NCI-H446 (cell line): ENCODE measurements at regions not wholly inside any gene's neighbourhood (a gene's known extent, or its start where the extent isn't known, plus 50 kb on each side); places are given as distances from the start of the nearest gene placed in this dataset.

ENCODE experiments used
- DNase-seq, 2 experiments: peaks; one replicate each; lab custom pipeline; 2025; lab: John Stamatoyannopoulos, UW

DNA sequence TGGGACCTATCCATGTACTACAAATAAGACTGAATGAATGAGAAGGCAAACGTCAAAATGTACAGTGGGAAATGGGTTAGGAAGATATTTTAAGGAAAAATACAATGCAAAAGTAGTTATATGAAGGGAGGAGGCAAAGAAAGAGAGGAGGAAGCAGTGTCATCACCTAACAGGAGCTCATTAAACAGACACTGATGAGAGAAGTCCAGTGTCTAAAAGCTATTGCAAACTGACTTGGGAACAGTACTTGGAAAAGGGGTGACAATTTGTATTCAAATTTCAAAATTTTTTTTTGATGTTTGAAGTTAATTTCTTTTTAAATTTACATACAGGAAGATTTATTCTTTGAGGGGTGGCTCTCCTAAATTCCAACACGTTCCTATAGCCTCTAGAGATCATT is 143.5 kb upstream of the NOX3 start:
- no peak for DNase-seq

DNA sequence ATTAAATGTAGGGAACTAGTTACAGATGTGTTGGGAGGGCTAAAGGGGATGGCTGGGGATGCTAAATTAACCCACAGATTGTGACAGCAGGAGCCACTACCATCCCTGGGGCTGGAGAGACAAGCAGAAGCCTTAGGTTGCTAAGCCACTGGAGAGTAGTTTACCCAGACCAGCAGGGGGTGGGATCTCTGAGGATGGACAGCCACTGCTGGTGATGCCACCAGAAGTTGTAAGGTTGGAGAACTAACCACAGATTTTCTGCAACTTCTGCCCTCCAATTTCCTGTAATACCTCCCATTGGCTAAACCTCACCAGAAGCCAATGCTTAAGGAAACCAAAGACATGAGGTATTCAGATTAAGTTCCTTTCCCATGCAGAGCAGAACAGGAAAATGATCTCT is 139.6 kb upstream of the NOX3 start:
- DNase-seq = no peak

DNA sequence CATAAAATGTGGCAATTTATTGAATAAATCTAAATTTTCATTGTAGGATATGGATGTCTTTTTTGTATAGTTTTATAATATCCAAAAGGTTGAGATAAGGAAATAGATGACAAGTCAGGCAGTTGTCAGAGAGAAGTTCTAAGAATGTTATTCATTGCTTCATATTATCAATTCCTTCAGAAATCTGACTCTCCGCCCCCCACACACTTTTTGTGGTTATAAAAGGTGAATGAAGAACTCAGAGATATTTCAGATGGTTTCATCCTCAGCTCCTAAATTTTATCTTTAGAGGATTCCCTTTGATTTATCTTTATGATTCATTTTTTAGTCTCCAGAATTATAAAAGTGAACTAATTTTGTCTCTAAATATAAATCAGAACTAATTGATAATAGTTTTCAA is 136.1 kb upstream of the NOX3 start:
- no peak for DNase-seq

DNA sequence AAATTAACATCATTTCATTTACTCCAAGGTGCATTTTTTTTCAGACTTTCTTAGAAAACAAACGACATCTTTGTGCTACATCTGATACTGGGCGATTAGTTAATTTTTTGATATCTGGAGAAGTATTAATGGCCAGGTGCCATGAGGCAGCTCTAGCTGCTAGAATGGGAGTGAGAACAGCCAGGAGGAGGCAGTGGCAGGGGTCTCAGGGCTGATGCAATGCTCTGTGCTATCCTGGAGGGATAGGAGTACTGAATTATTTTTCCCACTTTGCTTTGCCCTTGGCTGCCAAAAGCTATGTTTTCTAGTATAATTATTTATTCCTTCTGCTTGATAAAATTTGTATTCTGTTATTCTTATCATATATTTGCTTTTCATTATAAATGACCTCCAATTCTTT is 133.6 kb upstream of the NOX3 start:
- DNase-seq = no peak

DNA sequence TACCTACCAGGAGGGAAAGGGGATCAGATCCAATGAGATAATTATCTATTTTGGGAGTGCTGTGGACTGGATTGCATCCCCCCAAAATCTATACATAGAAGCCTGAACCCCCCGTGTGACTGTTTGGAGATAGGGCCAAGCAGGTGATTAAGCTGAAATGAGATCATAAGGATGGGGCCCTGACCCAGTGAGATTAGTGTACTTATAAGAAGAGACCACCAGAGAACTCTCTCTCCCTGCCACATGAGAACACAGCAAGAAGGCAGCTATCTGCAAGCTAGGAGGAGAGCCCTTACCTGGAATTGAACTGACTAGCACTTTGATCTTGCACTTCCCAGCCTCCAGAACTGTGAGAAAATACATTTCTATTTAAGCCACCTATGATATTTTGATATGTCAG is 132.2 kb upstream of the NOX3 start:
- DNase-seq = no peak

- DNase-seq = no peak
Observed at GRCh38 chr6:155586090-155586489, 130.5 kb upstream of the NOX3 start.

DNA sequence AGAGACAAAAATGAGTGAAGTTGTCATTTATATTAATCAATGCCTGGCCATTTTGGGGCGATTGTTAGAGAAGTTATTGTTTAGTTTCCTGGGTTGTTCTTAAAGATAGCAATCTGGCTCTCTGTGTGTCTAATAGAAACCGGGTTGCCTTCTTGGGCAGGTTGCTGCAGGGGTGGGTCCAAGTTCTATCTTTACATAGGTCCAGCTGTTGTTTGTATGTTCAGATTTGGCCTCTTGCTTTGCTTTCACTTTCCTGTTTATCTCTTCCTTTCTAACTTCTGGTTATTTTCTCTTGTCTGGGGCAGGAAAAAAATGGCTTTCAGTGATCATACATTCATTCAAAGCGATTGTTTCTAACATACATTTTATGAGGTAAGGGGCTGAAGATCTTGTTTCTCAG is 128.4 kb upstream of the NOX3 start:
- no peak for DNase-seq

DNA sequence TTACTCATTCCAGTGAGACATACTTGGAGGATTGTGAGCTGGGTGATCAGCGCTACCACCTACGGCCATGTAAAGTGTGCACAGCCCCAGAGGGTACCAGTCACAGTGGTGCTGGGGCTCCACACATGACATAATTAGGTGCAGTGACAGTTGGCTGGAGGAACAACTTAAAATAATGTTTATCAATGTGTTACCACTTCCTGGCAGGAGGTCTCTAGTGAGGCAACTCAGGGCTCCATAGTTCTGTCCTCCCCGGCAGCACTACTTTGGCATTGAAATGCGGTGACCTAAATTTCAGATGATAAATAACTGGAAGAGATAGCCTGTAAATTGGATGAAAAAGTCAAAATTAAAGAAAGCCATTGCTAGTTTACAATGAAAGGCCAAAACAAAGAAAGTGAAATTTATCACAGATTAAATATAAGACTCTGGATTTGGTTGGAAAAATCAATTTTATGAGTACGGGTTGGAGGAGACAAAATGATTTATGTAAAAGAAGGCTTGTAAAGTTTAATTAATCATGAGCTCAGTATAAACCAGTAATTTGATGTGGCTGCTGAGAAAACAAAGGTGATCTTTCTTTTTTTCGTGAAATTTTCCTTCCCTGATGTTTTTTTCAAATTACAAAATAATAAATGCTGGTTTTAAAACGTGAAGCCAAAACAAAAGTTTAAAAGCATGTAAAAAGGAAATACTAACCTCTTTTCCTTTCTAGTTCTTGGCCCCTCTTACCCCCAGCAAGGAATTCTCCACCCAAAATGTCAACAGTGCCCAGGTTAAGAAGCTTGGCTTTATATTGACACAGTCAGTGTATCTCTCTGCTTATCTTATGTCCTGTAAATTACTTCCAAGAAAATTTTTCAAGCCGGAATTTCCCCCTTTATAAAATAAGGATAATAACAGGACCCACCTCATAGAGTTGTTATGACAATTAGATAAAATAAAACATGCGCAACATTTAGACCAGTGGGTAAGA is 126.7 kb upstream of the NOX3 start:
- no peak for DNase-seq

GRCh38 chr6:155580904-155581303 is 125.3 kb upstream of the NOX3 start:
- DNase-seq = peak in 1 of 2 experiments; percentile 3

DNA sequence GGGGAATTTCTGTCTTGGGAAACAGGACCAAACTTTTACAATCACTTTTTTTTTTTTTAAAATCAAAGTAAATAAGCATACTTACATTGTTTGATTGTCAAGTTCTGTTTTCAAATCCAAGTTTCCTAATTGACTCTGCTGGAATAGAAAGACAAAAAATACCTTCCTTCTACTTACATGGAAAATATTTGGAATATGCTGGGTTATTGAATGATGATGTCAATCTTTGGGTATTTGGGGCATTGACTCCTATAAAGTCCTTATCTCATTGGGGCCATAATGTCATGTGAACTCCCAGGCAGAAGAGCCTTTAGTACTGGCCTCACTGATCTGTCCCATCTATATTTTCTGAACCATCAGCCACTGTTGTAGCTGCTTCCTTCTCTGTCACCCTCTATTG is 122.6 kb upstream of the NOX3 start:
- DNase-seq = no peak

DNA sequence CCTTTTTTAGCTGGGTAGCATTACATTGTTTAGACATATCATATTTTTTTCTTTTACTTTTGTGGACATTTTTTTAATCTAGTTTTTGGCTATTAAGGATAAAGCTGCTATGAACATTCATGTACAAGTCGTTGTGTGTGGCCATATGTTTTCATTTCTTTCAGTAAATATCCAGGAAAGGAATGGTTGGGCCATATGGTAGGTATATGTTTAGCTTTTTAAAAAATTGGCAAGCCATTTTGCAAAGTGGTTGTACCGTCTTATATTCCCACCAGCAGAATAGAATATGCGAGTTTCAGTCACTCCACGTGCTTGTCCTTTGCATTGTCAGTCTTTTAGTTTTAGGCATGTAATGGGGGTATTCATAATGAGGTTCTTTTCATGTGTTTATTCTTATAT is 106.3 kb upstream of the NOX3 start:
- DNase-seq = no peak

DNA sequence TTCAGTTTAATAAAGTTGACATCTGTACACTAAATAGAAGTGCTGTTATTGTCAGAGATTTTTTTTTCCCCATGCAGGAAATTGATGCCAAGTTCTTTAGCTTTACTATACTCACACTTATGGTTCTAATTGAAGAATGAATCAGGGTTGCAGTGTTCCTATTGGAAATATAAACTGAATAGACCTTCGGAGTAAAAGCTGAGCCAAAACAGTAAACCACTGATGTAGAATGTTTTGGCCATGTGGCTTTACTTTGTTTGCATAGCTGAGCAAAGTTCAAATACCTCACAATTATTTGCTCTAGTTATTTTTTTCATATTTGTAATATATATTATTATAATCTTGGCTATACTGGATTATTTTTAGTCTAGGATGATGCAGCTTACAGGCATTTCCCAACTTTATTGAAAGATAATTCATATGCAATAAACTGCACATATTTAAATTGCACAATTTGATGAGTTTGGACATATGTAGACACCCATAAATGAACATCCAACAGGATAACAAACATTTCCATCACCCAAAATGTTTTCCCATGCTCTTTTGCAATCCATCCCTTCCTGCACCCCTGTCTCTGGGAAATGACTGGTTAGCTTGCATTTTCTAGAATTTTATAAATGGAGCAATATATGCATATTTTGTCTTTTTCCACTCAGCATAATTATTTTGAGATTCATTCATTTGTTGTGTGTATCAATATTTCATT is 105.8 kb upstream of the NOX3 start:
- DNase-seq = peak; percentile 10 to 56

DNA sequence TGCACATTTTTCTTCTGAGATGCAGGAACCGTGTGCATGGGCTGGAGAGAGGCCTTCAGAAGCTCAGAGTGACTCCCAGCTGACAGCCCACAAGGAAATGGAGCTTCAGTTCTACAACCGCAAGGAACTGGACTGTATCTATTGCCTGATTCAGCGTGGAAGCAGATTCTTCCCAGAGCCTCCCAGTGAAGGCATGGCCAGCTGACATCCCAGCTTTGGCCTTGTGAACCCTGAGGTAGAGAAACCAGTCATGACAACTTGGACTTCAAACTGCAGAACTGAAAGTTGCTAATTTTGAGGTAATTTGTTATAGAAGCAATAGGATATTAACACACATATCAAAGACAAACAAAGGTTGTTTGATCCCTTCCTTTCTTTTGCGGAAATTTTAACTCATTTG is 94.3 kb upstream of the NOX3 start:
- no peak for DNase-seq

DNA sequence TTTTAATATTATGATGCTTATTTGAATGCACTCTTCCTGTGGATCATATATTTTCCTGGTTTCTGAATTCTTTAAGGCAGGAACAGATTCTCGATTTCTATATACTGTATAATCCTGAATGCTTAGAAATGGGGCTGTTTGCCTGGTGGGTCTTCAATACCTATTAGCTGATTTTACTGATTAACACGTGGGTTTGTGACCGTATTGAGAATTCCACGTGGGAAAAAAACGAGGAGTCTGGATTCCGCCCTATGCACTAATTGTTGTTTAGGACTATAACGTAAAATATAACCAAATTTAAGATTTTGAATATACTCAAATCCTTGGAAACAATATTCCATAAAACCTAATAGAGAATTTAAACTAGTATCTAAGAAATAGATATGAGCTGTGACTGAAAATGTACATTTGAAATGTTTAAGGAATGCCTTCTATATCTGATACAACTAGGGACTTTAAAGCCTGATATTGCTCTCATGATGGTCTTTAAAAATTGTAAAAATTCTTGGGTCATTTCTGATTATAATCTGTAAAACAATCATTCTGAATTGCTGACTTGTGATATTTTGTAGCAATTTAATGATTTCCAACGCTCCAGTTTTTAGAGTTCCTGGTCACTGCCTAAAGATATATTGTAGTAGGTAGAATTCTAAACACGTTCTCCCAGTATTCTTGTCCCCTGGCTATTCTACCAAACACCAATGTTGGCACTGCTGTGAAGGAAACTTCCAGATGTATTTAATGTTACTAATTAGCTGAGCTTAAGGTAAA is 93.6 kb upstream of the NOX3 start:
- DNase-seq = no peak

- DNase-seq = no peak
Observed at GRCh38 chr6:155548576-155548975, 92.9 kb upstream of the NOX3 start.

DNA sequence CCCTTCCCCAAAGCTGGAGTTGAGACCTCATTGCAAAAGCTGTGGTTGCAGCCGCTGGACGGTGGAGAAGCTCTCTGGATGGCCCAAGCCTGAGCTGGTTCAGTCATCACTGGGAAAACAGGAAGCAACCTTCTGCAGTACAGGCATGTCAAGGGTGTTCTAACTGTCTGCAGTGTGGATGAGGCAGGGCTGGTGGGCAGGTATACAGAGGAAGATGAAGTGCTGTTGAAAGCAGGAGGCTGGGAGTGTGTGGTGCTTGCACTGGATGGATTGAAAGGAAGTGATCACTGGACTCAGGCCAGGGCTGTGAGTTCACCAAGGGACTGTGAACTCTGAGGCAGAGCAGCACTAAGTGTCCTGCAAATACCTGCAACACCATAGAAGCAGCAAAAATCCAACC is 89.0 kb upstream of the NOX3 start:
- no peak for DNase-seq

DNA sequence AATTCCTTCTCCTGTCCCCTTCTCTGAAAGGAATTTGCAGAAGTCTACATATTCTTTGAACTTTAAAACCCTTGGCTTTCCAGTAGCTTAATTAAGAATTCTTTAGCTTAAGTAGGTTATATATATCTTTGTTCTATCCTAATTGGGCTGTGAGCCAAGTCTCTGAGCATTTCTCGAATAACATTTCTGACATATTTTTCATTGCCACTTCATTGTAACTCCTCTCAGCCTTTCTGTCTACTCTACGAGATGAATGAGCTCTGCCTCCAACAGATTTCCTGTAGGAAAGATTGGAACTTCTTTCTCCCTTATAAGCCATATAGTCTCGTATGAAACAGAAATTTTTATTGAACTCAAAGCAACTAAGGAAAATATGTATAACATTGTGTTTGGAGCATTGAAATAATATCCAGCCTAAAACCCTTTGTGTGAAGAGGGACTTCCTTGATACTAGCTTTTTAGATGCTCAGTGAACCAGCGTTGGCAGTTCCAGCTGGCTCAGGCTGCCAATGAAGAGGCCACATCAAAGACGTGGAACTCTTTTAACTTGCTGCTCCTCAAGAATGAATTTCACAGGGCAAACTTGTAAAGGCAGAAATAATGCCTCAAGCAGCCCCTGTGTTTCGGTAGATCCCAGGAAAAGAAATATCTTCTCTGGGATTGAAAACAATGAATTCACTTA is 87.7 kb upstream of the NOX3 start:
- DNase-seq = peak in 1 of 2 experiments; percentile 11

DNA sequence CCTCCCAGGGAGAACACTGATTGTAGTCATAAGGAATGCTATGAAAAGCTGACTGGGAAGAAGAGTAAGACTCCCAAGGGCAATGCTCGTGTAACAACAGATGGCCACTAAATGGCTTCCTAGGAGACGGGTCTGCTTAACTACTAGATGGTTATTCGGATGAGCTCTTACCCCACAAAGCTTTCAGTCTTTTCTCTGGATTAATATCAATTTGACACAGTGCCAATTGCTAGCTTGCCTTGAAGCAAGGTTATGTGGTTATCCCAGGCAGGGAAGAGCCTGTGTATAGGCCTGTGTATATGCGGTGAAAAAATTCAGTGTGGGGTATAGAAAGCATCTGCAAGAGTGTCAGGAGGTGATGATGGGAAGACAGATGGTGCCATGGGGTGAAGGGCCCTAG is 86.4 kb upstream of the NOX3 start:
- peak; percentile 48 to 88 for DNase-seq

- no peak for DNase-seq
Observed at GRCh38 chr6:155538708-155539390, 83.2 kb upstream of the NOX3 start.

DNA sequence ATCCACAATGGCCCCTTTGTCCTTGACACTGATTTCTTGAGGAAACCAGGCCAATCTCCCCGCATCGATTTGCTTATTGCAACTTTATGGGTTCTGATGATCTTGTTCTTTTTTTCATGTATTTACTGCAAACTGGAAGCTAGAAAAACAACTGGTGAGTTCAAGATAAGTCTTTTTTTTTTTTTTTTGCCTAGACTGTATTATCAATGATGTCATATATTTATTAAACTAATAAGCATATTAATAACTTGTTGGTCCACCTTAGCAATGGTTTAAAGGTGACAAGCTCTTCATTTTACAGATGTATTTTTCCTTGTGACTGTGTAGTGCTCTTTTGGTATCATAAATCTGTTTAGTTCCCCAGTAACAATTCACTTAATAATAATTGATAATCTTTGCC is 79.0 kb upstream of the NOX3 start:
- DNase-seq = no peak

GRCh38 chr6:155530219-155530834 is 74.7 kb upstream of the NOX3 start:
- DNase-seq = peak; percentile 19 to 36
